ENCODE measurements at regions not wholly inside any gene's neighbourhood (a gene's known extent, or its start where the extent isn't known, plus 50 kb on each side); places are given as distances from the start of the nearest gene placed in this dataset.

- TF ChIP-seq CTCF (IDR thresholded peaks at IDR 0.05) (no peak), REST (IDR thresholded peaks at IDR 0.05; ENCODE audit: insufficient read depth in 1 of 2, low read depth in 2 of 2, low read length in 1 of 2) (no peak), POLR2AphosphoS5 (IDR thresholded peaks at IDR 0.05; ENCODE audit: low read depth, low read length) (no peak)
Observed at GRCh38 chr2:142398212-142398611, 267.4 kb upstream of the LRP1B start.
